ENCODE measurements at regions not wholly inside any gene's neighbourhood (a gene's known extent, or its start where the extent isn't known, plus 50 kb on each side); places are given as distances from the start of the nearest gene placed in this dataset.

DNA sequence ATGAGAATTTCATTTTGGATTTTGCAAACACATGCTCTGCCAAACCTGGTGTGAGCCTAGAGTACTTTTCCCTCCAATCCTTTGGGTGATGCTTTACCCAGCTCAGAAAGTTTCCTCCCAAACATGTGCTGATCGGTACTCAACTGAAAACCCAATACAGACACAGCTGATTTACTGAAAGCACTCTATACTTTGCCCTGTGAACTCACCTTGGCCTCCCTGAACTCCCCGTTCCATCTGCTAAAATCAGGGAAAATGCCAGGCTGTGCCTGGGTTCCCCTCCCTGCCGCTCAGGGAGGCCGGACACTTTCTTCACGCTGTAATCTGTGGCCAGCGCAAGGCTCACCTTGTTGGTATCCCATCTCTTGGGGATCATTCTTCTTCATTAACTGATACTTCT, 391.2 kb downstream of the CBLN2 start:
- Histone ChIP-seq H3K4me3 (no peak overlapping the region), H3K27me3 (no peaks in the 10 kb centered on the region), H3K36me3 (no peaks in the 10 kb centered on the region), H3K4me1 (peaks cover 2% of the 10 kb centered on the region), H3K9me3 (no peaks in the 10 kb centered on the region), H3K27ac (no peak overlapping the region)
- TF ChIP-seq POLR2AphosphoS5 (IDR thresholded peaks at IDR 0.05) = no peak
- TF ChIP-seq, protein P1, sequence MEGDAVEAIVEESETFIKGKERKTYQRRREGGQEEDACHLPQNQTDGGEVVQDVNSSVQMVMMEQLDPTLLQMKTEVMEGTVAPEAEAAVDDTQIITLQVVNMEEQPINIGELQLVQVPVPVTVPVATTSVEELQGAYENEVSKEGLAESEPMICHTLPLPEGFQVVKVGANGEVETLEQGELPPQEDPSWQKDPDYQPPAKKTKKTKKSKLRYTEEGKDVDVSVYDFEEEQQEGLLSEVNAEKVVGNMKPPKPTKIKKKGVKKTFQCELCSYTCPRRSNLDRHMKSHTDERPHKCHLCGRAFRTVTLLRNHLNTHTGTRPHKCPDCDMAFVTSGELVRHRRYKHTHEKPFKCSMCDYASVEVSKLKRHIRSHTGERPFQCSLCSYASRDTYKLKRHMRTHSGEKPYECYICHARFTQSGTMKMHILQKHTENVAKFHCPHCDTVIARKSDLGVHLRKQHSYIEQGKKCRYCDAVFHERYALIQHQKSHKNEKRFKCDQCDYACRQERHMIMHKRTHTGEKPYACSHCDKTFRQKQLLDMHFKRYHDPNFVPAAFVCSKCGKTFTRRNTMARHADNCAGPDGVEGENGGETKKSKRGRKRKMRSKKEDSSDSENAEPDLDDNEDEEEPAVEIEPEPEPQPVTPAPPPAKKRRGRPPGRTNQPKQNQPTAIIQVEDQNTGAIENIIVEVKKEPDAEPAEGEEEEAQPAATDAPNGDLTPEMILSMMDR (IDR thresholded peaks at IDR 0.05) = no peak
- TF ChIP-seq EP300 (IDR thresholded peaks at IDR 0.05) = no peak
- no peak for TF ChIP-seq POLR2A (IDR thresholded peaks at IDR 0.05)
- no peak for DNase-seq (ENCODE audit: low spot score in 2 of 2)
- 93% methylated on average over 6 of the region's 6 CpGs for WGBS

GRCh38 chr18:72147830-72148229, 396.3 kb downstream of the CBLN2 start:
- H3K9me3 ChIP-seq = no peaks in the 10 kb centered on the region
- no peak for DNase-seq (ENCODE audit: low spot score in 2 of 2)
- no peaks in the 10 kb centered on the region for H3K27me3 ChIP-seq
- H3K4me3 ChIP-seq = no peak overlapping the region
- H3K4me1 ChIP-seq = no peaks in the 10 kb centered on the region
- TF ChIP-seq POLR2AphosphoS5 (IDR thresholded peaks at IDR 0.05) = no peak
- TF ChIP-seq, protein P1 (IDR thresholded peaks at IDR 0.05) = no peak
- 93% methylated on average over 3 of the region's 3 CpGs for WGBS
- H3K36me3 ChIP-seq = no peaks in the 10 kb centered on the region
- H3K27ac ChIP-seq = no peak overlapping the region

DNA sequence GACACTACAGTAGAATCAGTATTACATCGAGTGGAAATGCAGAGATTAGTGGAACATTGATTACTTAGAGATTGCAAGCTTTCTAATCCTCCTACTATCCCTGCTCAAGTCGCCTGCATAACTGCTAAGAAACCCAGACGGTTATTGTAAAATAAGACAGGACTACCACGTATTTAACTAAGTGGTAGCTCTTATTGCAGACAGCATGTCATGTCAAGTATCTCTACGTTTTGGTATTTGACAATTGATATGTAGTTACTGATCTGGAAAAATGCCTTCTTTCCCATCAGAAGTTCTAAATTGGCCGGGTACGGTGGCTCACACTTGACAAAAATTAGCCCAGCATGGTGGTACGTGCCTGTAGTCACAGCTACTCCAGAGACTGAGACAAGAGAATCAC, 404.1 kb downstream of the CBLN2 start:
- Histone ChIP-seq H3K4me3 (no peak overlapping the region), H3K27ac (no peak overlapping the region), H3K9me3 (no peaks in the 10 kb centered on the region), H3K4me1 (no peaks in the 10 kb centered on the region), H3K27me3 (no peaks in the 10 kb centered on the region), H3K36me3 (no peaks in the 10 kb centered on the region)
- no peak for DNase-seq (ENCODE audit: low spot score in 2 of 2)
- TF ChIP-seq EP300 (IDR thresholded peaks at IDR 0.05) (no peak), POLR2AphosphoS5 (IDR thresholded peaks at IDR 0.05) (no peak), POLR2A (IDR thresholded peaks at IDR 0.05) (no peak)
- TF ChIP-seq, protein P1 (IDR thresholded peaks at IDR 0.05) = no peak
- WGBS = 77% methylated on average over 8 of the region's 8 CpGs

DNA sequence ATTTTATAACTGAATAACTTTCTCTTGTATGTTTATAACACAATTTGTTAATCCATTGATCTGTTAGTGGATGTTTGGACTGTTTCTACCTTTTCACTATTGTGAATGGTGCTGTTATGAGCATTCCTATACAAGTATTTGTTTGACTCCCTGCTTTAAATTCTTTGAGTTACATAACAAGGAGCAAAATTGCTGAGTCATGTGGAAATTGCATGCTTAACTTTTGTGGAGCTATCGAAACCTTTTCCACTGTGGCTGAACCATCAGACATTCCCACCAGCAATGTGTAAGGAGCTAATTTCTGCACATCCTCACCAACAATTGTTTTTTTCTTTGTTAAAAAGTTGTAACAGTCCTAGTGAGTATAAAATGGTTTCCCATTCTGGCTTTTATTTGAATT, 415.5 kb downstream of the CBLN2 start:
- no peak for DNase-seq (ENCODE audit: low spot score in 2 of 2)
- H3K4me3 ChIP-seq = no peak overlapping the region
- no peak overlapping the region for H3K27ac ChIP-seq
- H3K27me3 ChIP-seq = no peaks in the 10 kb centered on the region
- 38% methylated on average over 1 of the region's 1 CpG for WGBS
- no peaks in the 10 kb centered on the region for H3K36me3 ChIP-seq
- no peaks in the 10 kb centered on the region for H3K4me1 ChIP-seq
- TF ChIP-seq POLR2AphosphoS5 (IDR thresholded peaks at IDR 0.05) (no peak), EP300 (IDR thresholded peaks at IDR 0.05) (no peak), POLR2A (IDR thresholded peaks at IDR 0.05) (no peak)
- TF ChIP-seq, protein P1 (IDR thresholded peaks at IDR 0.05) = no peak
- no peaks in the 10 kb centered on the region for H3K9me3 ChIP-seq

DNA sequence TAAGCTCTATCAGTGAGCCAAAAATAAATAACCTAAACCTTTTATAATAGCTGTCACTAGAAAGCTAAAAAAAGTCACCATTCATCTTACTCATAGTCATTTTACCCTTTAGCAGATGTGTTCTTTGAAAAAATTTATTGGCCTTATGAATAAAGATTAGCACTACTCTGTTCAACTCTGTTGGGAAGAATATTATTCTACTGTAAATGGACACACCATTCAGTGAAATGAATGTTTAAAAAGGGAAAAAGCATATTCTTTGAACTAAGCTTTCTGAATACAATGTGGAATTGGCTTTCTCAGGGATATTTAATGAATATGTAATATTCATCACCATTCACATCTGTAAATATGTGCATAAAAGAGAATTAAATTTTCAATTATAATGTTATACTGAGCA, 422.0 kb downstream of the CBLN2 start:
- Histone ChIP-seq H3K36me3 (no peaks in the 10 kb centered on the region), H3K27ac (no peak overlapping the region), H3K4me1 (no peaks in the 10 kb centered on the region), H3K9me3 (no peaks in the 10 kb centered on the region), H3K4me3 (no peak overlapping the region), H3K27me3 (no peaks in the 10 kb centered on the region)
- TF ChIP-seq POLR2AphosphoS5 (IDR thresholded peaks at IDR 0.05) (no peak), POLR2A (IDR thresholded peaks at IDR 0.05) (no peak), EP300 (IDR thresholded peaks at IDR 0.05) (no peak)
- TF ChIP-seq, protein P1 (IDR thresholded peaks at IDR 0.05) = no peak
- no peak for DNase-seq (ENCODE audit: low spot score in 2 of 2)

Measured in suprapubic skin (tissue), 4 donors.